ENCODE measurements at regions not wholly inside any gene's neighbourhood (a gene's known extent, or its start where the extent isn't known, plus 50 kb on each side); places are given as distances from the start of the nearest gene placed in this dataset.

GRCh38 chr7:84328571-84328970 is 134.0 kb upstream of the SEMA3A start:
- DNase-seq (ENCODE audit: low read depth, low spot score) = no peak

- DNase-seq (ENCODE audit: low read depth, low spot score) = no peak
Measured at GRCh38 chr7:84324136-84324630, 129.6 kb upstream of the SEMA3A start.

- no peak for DNase-seq (ENCODE audit: low read depth, low spot score)
Measured at GRCh38 chr7:84317536-84317935, 122.9 kb upstream of the SEMA3A start.

- DNase-seq (ENCODE audit: low read depth, low spot score) = no peak
Measured at GRCh38 chr7:84314263-84314662, 119.7 kb upstream of the SEMA3A start.

GRCh38 chr7:84304407-84304806 is 109.8 kb upstream of the SEMA3A start:
- DNase-seq (ENCODE audit: low read depth, low spot score) = no peak

- no peak for DNase-seq (ENCODE audit: low read depth, low spot score)
Measured at GRCh38 chr7:84302949-84303348, 108.4 kb upstream of the SEMA3A start.

- no peak for DNase-seq (ENCODE audit: low read depth, low spot score)
Measured at GRCh38 chr7:84297616-84298015, 103.0 kb upstream of the SEMA3A start.

GRCh38 chr7:84294847-84295455 is 100.4 kb upstream of the SEMA3A start:
- DNase-seq (ENCODE audit: low read depth, low spot score) = no peak

- no peak for DNase-seq (ENCODE audit: low read depth, low spot score)
Measured at GRCh38 chr7:84294391-84294790, 99.8 kb upstream of the SEMA3A start.

GRCh38 chr7:84291756-84292155 is 97.2 kb upstream of the SEMA3A start:
- no peak for DNase-seq (ENCODE audit: low read depth, low spot score)

GRCh38 chr7:84283798-84284197 is 89.2 kb upstream of the SEMA3A start:
- DNase-seq (ENCODE audit: low read depth, low spot score) = no peak

- no peak for DNase-seq (ENCODE audit: low read depth, low spot score)
Measured at GRCh38 chr7:84281518-84281917, 86.9 kb upstream of the SEMA3A start.

GRCh38 chr7:84277628-84278224 is 83.1 kb upstream of the SEMA3A start:
- DNase-seq (ENCODE audit: low read depth, low spot score) = no peak

- DNase-seq (ENCODE audit: low read depth, low spot score) = no peak
Measured at GRCh38 chr7:84274029-84274638, 79.5 kb upstream of the SEMA3A start.

- no peak for DNase-seq (ENCODE audit: low read depth, low spot score)
Measured at GRCh38 chr7:84271543-84271942, 77.0 kb upstream of the SEMA3A start.

- DNase-seq (ENCODE audit: low read depth, low spot score) = no peak
Measured at GRCh38 chr7:84264396-84264795, 69.8 kb upstream of the SEMA3A start.

- DNase-seq (ENCODE audit: low read depth, low spot score) = no peak
Measured at GRCh38 chr7:84263106-84263505, 68.5 kb upstream of the SEMA3A start.

GRCh38 chr7:84261509-84261908 is 66.9 kb upstream of the SEMA3A start:
- DNase-seq (ENCODE audit: low read depth, low spot score) = no peak

GRCh38 chr7:84258628-84259027 is 64.0 kb upstream of the SEMA3A start:
- DNase-seq (ENCODE audit: low read depth, low spot score) = no peak

- no peak for DNase-seq (ENCODE audit: low read depth, low spot score)
Measured at GRCh38 chr7:84256571-84256971, 62.0 kb upstream of the SEMA3A start.

GRCh38 chr7:84251277-84251781 is 56.7 kb upstream of the SEMA3A start:
- DNase-seq (ENCODE audit: low read depth, low spot score) = peak; percentile 18

GRCh38 chr7:84250452-84250851 is 55.9 kb upstream of the SEMA3A start:
- no peak for DNase-seq (ENCODE audit: low read depth, low spot score)

- no peak for DNase-seq (ENCODE audit: low read depth, low spot score)
Measured at GRCh38 chr7:84249656-84250055, 55.1 kb upstream of the SEMA3A start.

All from brain pericyte (primary cell).